ENCODE measurements at regions not wholly inside any gene's neighbourhood (a gene's known extent, or its start where the extent isn't known, plus 50 kb on each side); places are given as distances from the start of the nearest gene placed in this dataset.

DNA sequence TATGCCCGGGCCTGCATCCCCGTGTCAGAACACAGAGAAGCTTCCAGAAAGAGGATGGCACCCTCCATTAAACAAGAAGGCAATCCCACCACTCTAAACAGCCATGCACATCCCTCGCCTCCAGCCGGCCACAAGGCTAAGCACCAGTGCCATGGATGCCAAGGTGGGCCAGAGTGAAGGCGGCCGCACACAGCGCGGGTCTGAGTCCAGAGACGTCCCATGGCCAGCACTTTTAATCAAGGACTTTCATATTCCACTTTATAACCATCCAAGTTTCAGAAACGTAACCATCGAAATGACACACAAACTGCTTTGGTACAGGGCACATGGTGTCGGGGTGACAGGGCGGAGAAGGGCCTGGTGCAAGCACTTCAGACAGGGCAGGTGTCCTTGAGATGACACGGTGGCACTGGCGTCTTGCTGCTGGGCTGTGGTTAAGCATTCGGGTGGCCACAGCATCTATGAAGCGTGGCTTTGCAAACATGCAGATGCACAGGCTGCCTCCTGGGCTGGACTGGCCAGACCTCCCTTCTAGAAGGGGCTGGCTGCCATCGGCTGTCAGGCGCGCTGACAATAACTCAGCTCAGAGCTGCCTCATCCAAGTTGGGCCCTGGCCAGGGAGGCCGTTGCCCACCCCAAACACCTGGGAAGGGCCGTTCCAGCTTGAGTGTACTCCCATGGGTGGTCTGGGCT, 117.2 kb downstream of the RFLNA start:
- no peak overlapping the region for H3K27ac ChIP-seq (ENCODE audit: low read length)
- in situ Hi-C loops (cut with HindIII; ENCODE audit: low pct_unique_long_range_greater_than_20kb, low sequenced_read_pairs), result no loop called here
- DNase-seq (ENCODE audit: low read depth, low spot score) (no peak), ATAC-seq (no peak)
- H3K36me3 ChIP-seq (ENCODE audit: control insufficient read depth, insufficient read depth, low read length), result no peaks in the 10 kb centered on the region; the same call in 1 of the 2 replicates
- H3K9me3 ChIP-seq (ENCODE audit: control insufficient read depth, insufficient read depth, low read depth, low read length), result no peaks in the 10 kb centered on the region
- H3K4me1 ChIP-seq (ENCODE audit: control insufficient read depth, insufficient read depth, low read length), result no peaks in the 10 kb centered on the region; the same call in 1 of the 2 replicates
- TF ChIP-seq SIN3A (IDR thresholded peaks at IDR 0.05; ENCODE audit: borderline replicate concordance, insufficient read depth, low read depth, low read length), result no peak
- no peak for TF ChIP-seq TCF7L2 (IDR thresholded peaks at IDR 0.05; ENCODE audit: low read depth, low read length)
- TF ChIP-seq, protein P1, sequence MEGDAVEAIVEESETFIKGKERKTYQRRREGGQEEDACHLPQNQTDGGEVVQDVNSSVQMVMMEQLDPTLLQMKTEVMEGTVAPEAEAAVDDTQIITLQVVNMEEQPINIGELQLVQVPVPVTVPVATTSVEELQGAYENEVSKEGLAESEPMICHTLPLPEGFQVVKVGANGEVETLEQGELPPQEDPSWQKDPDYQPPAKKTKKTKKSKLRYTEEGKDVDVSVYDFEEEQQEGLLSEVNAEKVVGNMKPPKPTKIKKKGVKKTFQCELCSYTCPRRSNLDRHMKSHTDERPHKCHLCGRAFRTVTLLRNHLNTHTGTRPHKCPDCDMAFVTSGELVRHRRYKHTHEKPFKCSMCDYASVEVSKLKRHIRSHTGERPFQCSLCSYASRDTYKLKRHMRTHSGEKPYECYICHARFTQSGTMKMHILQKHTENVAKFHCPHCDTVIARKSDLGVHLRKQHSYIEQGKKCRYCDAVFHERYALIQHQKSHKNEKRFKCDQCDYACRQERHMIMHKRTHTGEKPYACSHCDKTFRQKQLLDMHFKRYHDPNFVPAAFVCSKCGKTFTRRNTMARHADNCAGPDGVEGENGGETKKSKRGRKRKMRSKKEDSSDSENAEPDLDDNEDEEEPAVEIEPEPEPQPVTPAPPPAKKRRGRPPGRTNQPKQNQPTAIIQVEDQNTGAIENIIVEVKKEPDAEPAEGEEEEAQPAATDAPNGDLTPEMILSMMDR (IDR thresholded peaks at IDR 0.05), result no peak
- ChIA-PET CTCF (no interaction called here), POLR2A (no interaction called here)
- intact Hi-C loops (cut with micrococcal nuclease; ENCODE audit: unreplicated experiment), result no loop called here
- H3K4me3 ChIP-seq (ENCODE audit: low read depth in 2 of 2, low read length in 2 of 2), result no peak overlapping the region
- no TSS peak for BruUV-seq (replicated peaks)
- H3K27me3 ChIP-seq (ENCODE audit: control insufficient read depth, insufficient read depth, low read length), result no peaks in the 10 kb centered on the region

DNA sequence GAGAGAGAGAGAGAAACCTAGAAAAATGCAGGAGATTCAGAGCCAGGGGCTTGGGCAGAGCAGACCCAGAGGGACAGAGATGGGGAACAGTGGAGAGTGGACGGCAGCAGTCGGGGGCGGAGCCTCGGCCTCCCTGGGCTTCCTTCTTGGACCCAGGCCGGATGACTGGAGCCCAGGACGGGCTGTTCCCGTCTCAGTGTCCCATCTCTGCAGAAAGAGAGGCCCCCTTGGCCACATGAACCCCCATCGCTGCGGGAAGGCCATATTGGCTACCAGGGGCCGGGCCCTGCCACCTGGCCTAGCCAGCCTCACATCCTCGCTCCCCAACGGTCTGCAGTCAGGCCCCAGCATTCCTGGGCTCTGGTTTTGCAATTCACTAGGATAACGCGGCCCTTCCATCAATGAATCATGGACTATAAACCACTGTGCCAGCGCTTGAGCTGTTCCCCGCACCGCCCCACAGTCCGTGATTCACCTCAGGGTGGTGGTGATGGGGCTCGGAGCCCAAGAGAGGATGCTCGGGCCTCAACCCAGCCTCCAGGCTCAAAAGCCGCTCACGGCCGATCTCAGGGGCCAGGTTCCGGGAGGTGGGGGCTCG, 116.5 kb downstream of the RFLNA start:
- no peaks in the 10 kb centered on the region for H3K9me3 ChIP-seq (ENCODE audit: control insufficient read depth, insufficient read depth, low read depth, low read length)
- CTCF ChIA-PET, result no interaction called here
- H3K27ac ChIP-seq (ENCODE audit: low read length), result no peak overlapping the region
- no peak for DNase-seq (ENCODE audit: low read depth, low spot score)
- H3K4me1 ChIP-seq (ENCODE audit: control insufficient read depth, insufficient read depth, low read length), result no peaks in the 10 kb centered on the region; the same call in 1 of the 2 replicates
- BruUV-seq (replicated peaks), result no TSS peak
- POLR2A ChIA-PET, result no interaction called here
- TF ChIP-seq TCF7L2 (IDR thresholded peaks at IDR 0.05; ENCODE audit: low read depth, low read length) (no peak), SIN3A (IDR thresholded peaks at IDR 0.05; ENCODE audit: borderline replicate concordance, insufficient read depth, low read depth, low read length) (no peak), POLR2AphosphoS5 (IDR thresholded peaks at IDR 0.05; ENCODE audit: low read depth, low read length) (no peak)
- TF ChIP-seq, protein P2, sequence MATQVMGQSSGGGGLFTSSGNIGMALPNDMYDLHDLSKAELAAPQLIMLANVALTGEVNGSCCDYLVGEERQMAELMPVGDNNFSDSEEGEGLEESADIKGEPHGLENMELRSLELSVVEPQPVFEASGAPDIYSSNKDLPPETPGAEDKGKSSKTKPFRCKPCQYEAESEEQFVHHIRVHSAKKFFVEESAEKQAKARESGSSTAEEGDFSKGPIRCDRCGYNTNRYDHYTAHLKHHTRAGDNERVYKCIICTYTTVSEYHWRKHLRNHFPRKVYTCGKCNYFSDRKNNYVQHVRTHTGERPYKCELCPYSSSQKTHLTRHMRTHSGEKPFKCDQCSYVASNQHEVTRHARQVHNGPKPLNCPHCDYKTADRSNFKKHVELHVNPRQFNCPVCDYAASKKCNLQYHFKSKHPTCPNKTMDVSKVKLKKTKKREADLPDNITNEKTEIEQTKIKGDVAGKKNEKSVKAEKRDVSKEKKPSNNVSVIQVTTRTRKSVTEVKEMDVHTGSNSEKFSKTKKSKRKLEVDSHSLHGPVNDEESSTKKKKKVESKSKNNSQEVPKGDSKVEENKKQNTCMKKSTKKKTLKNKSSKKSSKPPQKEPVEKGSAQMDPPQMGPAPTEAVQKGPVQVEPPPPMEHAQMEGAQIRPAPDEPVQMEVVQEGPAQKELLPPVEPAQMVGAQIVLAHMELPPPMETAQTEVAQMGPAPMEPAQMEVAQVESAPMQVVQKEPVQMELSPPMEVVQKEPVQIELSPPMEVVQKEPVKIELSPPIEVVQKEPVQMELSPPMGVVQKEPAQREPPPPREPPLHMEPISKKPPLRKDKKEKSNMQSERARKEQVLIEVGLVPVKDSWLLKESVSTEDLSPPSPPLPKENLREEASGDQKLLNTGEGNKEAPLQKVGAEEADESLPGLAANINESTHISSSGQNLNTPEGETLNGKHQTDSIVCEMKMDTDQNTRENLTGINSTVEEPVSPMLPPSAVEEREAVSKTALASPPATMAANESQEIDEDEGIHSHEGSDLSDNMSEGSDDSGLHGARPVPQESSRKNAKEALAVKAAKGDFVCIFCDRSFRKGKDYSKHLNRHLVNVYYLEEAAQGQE (IDR thresholded peaks at IDR 0.05; ENCODE audit: insufficient read depth in 1 of 2, low read depth in 2 of 2, low read length in 1 of 2), result no peak
- TF ChIP-seq, protein P1 (IDR thresholded peaks at IDR 0.05), result no peak
- in situ Hi-C loops (cut with HindIII; ENCODE audit: low pct_unique_long_range_greater_than_20kb, low sequenced_read_pairs), result no loop called here
- no peaks in the 10 kb centered on the region for H3K27me3 ChIP-seq (ENCODE audit: control insufficient read depth, insufficient read depth, low read length)
- intact Hi-C loops (cut with micrococcal nuclease; ENCODE audit: unreplicated experiment), result no loop called here
- no peaks in the 10 kb centered on the region; the same call in 1 of the 2 replicates for H3K36me3 ChIP-seq (ENCODE audit: control insufficient read depth, insufficient read depth, low read length)
- no peak overlapping the region for H3K4me3 ChIP-seq (ENCODE audit: low read depth in 2 of 2, low read length in 2 of 2)
- no peak for ATAC-seq

Measured in Panc1 (cell line).